ENCODE measurements at regions not wholly inside any gene's neighbourhood (a gene's known extent, or its start where the extent isn't known, plus 50 kb on each side); places are given as distances from the start of the nearest gene placed in this dataset.

GRCh38 chr12:116631619-116632018 is 72.4 kb downstream of the MAP1LC3B2 start:
- H3K36me3 ChIP-seq (ENCODE audit: control insufficient read depth in 2 of 2, extremely low read depth in 1 of 2, insufficient read depth in 2 of 2, low read length in 2 of 2) = no peaks in the 10 kb centered on the region
- peaks cover 2% of the 10 kb centered on the region for H3K4me1 ChIP-seq (ENCODE audit: control insufficient read depth, extremely low read depth, insufficient read depth, low read length)
- H3K27me3 ChIP-seq (ENCODE audit: control insufficient read depth, extremely low read depth, insufficient read depth, low read length) = peaks cover 2% of the 10 kb centered on the region
- no peaks in the 10 kb centered on the region for H3K9me1 ChIP-seq (ENCODE audit: control insufficient read depth, extremely low read depth, insufficient read depth, low read length)
- no peak overlapping the region for H3K27ac ChIP-seq (ENCODE audit: control insufficient read depth, insufficient read depth, low read length)
- FAIRE-seq (peak; percentile 71), DNase-seq (ENCODE audit: low read depth, low spot score) (no peak)
- H3K9ac ChIP-seq (ENCODE audit: control insufficient read depth, extremely low read depth, insufficient read depth, low read length) = no peak overlapping the region
- peak overlapping the region; percentile 12 for H3K4me2 ChIP-seq (ENCODE audit: control insufficient read depth, extremely low read depth, insufficient read depth, low read depth, low read length)
- TF ChIP-seq EZH2 (IDR thresholded peaks at IDR 0.05; ENCODE audit: low read length) (no peak), CTCF (optimal IDR thresholded peaks at IDR 0.05 in 1 of 3, IDR thresholded peaks at IDR 0.05 in 1 of 3, conservative IDR thresholded peaks at IDR 0.05 in 1 of 3; ENCODE audit: extremely low read depth in 1 of 3, insufficient read depth in 2 of 3, low read length in 3 of 3) (no peak)
- H2AFZ ChIP-seq (ENCODE audit: control insufficient read depth, low read length) = no peak overlapping the region
- H4K20me1 ChIP-seq (ENCODE audit: control insufficient read depth, extremely low read depth, insufficient read depth, low read length) = no peaks in the 10 kb centered on the region
- no peak overlapping the region for H3K4me3 ChIP-seq (ENCODE audit: control insufficient read depth in 2 of 3, extremely low read depth in 1 of 3, insufficient read depth in 2 of 3, low read depth in 1 of 3, low read length in 3 of 3)
- H3K9me3 ChIP-seq (ENCODE audit: control insufficient read depth, low read depth, low read length) = no peaks in the 10 kb centered on the region
- dilution Hi-C loops (cut with MboI; ENCODE audit: extremely low pct_ligation_motif_present, low sequenced_read_pairs) = no loop called here
- H3K79me2 ChIP-seq (ENCODE audit: control insufficient read depth, insufficient read depth, low read length) = no peaks in the 10 kb centered on the region

GRCh38 chr12:116630762-116631161 is 71.6 kb downstream of the MAP1LC3B2 start:
- no peak overlapping the region for H3K27ac ChIP-seq (ENCODE audit: control insufficient read depth, insufficient read depth, low read length)
- H3K4me2 ChIP-seq (ENCODE audit: control insufficient read depth, extremely low read depth, insufficient read depth, low read depth, low read length) = no peak overlapping the region
- DNase-seq (ENCODE audit: low read depth, low spot score) (no peak), FAIRE-seq (no peak)
- H3K27me3 ChIP-seq (ENCODE audit: control insufficient read depth, extremely low read depth, insufficient read depth, low read length) = peaks cover 2% of the 10 kb centered on the region
- H4K20me1 ChIP-seq (ENCODE audit: control insufficient read depth, extremely low read depth, insufficient read depth, low read length) = no peaks in the 10 kb centered on the region
- H3K4me1 ChIP-seq (ENCODE audit: control insufficient read depth, extremely low read depth, insufficient read depth, low read length) = peaks cover 2% of the 10 kb centered on the region
- H3K9me3 ChIP-seq (ENCODE audit: control insufficient read depth, low read depth, low read length) = no peaks in the 10 kb centered on the region
- no peaks in the 10 kb centered on the region for H3K79me2 ChIP-seq (ENCODE audit: control insufficient read depth, insufficient read depth, low read length)
- no peaks in the 10 kb centered on the region for H3K36me3 ChIP-seq (ENCODE audit: control insufficient read depth in 2 of 2, extremely low read depth in 1 of 2, insufficient read depth in 2 of 2, low read length in 2 of 2)
- dilution Hi-C loops (cut with MboI; ENCODE audit: extremely low pct_ligation_motif_present, low sequenced_read_pairs) = no loop called here
- no peak overlapping the region for H3K9ac ChIP-seq (ENCODE audit: control insufficient read depth, extremely low read depth, insufficient read depth, low read length)
- TF ChIP-seq CTCF (optimal IDR thresholded peaks at IDR 0.05 in 1 of 3, IDR thresholded peaks at IDR 0.05 in 1 of 3, conservative IDR thresholded peaks at IDR 0.05 in 1 of 3; ENCODE audit: extremely low read depth in 1 of 3, insufficient read depth in 2 of 3, low read length in 3 of 3) (no peak), EZH2 (IDR thresholded peaks at IDR 0.05; ENCODE audit: low read length) (no peak)
- no peak overlapping the region for H3K4me3 ChIP-seq (ENCODE audit: control insufficient read depth in 2 of 3, extremely low read depth in 1 of 3, insufficient read depth in 2 of 3, low read depth in 1 of 3, low read length in 3 of 3)
- H2AFZ ChIP-seq (ENCODE audit: control insufficient read depth, low read length) = no peak overlapping the region
- H3K9me1 ChIP-seq (ENCODE audit: control insufficient read depth, extremely low read depth, insufficient read depth, low read length) = no peaks in the 10 kb centered on the region

Measured in keratinocyte (primary cell).